ENCODE measurements at regions not wholly inside any gene's neighbourhood (a gene's known extent, or its start where the extent isn't known, plus 50 kb on each side); places are given as distances from the start of the nearest gene placed in this dataset.

DNA sequence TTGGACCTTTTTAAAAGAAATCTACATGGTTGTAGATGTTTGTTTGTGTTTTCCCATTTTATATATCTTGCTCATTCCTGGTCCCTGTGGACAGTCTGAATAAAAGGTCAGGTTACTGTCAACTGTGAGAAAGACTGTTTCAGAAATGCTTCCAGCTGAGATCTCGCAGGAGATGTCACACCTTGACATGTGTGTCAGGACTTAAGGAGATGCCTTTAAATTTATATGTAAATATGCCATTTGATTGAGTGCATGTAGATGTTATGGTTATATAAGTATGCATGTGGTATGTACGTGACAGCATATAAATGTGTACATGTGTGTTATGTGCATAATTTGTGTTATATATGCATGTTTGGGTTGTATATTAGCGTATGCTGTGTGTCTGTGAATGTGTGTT, 2172.3 kb upstream of the CELF4 start:
- Mint-ChIP-seq H3K9me3 (no peaks in the 10 kb centered on the region), H3K27me3 (ENCODE audit: insufficient read depth) (no peaks in the 10 kb centered on the region), H3K4me3 (no peak overlapping the region), H3K4me1 (no peaks in the 10 kb centered on the region), H3K36me3 (ENCODE audit: low read depth) (no peaks in the 10 kb centered on the region), H3K27ac (no peak overlapping the region)
- TF ChIP-seq, protein P1, sequence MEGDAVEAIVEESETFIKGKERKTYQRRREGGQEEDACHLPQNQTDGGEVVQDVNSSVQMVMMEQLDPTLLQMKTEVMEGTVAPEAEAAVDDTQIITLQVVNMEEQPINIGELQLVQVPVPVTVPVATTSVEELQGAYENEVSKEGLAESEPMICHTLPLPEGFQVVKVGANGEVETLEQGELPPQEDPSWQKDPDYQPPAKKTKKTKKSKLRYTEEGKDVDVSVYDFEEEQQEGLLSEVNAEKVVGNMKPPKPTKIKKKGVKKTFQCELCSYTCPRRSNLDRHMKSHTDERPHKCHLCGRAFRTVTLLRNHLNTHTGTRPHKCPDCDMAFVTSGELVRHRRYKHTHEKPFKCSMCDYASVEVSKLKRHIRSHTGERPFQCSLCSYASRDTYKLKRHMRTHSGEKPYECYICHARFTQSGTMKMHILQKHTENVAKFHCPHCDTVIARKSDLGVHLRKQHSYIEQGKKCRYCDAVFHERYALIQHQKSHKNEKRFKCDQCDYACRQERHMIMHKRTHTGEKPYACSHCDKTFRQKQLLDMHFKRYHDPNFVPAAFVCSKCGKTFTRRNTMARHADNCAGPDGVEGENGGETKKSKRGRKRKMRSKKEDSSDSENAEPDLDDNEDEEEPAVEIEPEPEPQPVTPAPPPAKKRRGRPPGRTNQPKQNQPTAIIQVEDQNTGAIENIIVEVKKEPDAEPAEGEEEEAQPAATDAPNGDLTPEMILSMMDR (conservative IDR thresholded peaks at IDR 0.05) = no peak
- no peaks in the 10 kb centered on the region for H3K36me3 ChIP-seq (ENCODE audit: control insufficient read depth, insufficient read depth, low read length)
- H3K27me3 ChIP-seq (ENCODE audit: control insufficient read depth, insufficient read depth, low read length, poor library complexity, severe bottlenecking) = no peaks in the 10 kb centered on the region
- 93 to 94% methylated on average over 2 to 3 of the region's 3 CpGs for WGBS, 2 experiments (ENCODE audit: insufficient coverage in 1 of 2, insufficient read length in 1 of 2)
- H3K9ac ChIP-seq (ENCODE audit: extremely low read depth, low read length, poor library complexity, severe bottlenecking) = no peak overlapping the region
- H3K4me3 ChIP-seq (ENCODE audit: low read length) = no peak overlapping the region
- H3K9me3 ChIP-seq (ENCODE audit: control insufficient read depth, low read length) = no peaks in the 10 kb centered on the region
- DNase-seq = no peak
- H3K27ac ChIP-seq (ENCODE audit: low read depth, low read length) = no peak overlapping the region
- H3K4me1 ChIP-seq (ENCODE audit: control insufficient read depth, insufficient read depth, low read length) = no peaks in the 10 kb centered on the region

DNA sequence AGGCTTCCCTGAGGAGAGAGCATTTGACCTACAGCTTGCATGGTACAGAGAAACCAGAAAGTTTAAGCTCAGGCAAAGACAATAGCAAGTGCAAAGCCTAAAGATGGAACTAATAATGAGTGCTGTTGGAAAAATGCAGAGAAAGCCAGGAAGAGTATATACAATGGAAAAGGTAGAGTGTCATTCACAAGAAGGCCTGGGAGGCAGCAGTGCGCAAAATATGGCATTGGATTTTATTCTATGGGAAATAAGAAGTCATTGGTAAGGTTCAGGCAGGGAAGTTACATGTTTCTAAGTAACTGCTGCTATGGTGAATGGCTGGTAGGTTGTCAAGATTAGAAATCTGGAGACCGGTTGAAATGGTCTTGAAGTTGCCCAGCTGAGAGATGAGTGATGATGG, 2167.3 kb upstream of the CELF4 start:
- Mint-ChIP-seq H3K27me3 (ENCODE audit: insufficient read depth) (no peaks in the 10 kb centered on the region), H3K36me3 (ENCODE audit: low read depth) (no peaks in the 10 kb centered on the region), H3K4me1 (peaks cover 3% of the 10 kb centered on the region), H3K9me3 (no peaks in the 10 kb centered on the region), H3K27ac (no peak overlapping the region), H3K4me3 (no peak overlapping the region)
- TF ChIP-seq, protein P1 (conservative IDR thresholded peaks at IDR 0.05) = peak; percentile 57
- Histone ChIP-seq H3K27ac (ENCODE audit: low read depth, low read length) (no peak overlapping the region), H3K36me3 (ENCODE audit: control insufficient read depth, insufficient read depth, low read length) (no peaks in the 10 kb centered on the region), H3K9ac (ENCODE audit: extremely low read depth, low read length, poor library complexity, severe bottlenecking) (no peak overlapping the region), H3K4me1 (ENCODE audit: control insufficient read depth, insufficient read depth, low read length) (no peaks in the 10 kb centered on the region), H3K9me3 (ENCODE audit: control insufficient read depth, low read length) (no peaks in the 10 kb centered on the region), H3K27me3 (ENCODE audit: control insufficient read depth, insufficient read depth, low read length, poor library complexity, severe bottlenecking) (no peaks in the 10 kb centered on the region), H3K4me3 (ENCODE audit: low read length) (no peak overlapping the region)
- WGBS, 2 experiments (ENCODE audit: insufficient coverage in 1 of 2, insufficient read length in 1 of 2) = 93 to 95% methylated on average over 2 of the region's 2 CpGs
- peak; percentile 45 for DNase-seq

DNA sequence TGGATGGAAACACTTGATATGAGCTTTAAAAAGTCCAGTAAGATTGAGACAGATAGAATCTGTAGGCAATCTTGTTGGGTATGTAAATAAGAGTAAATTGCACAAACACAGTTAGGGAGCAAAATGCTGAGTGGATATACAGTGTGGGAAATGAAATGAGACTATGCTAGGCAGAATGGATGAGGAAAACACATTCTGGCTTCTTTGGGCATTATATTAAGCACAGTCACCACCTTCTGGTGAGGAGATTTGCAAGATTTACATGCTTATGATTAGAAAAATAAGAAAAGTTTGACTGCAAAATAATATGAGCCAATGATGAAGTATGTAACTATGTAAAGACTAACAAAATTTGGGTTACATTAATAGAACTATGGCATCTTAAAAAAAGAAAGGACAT, 2165.0 kb upstream of the CELF4 start:
- Histone ChIP-seq H3K27me3 (ENCODE audit: control insufficient read depth, insufficient read depth, low read length, poor library complexity, severe bottlenecking) (no peaks in the 10 kb centered on the region), H3K9me3 (ENCODE audit: control insufficient read depth, low read length) (no peaks in the 10 kb centered on the region), H3K36me3 (ENCODE audit: control insufficient read depth, insufficient read depth, low read length) (no peaks in the 10 kb centered on the region), H3K27ac (ENCODE audit: low read depth, low read length) (no peak overlapping the region), H3K9ac (ENCODE audit: extremely low read depth, low read length, poor library complexity, severe bottlenecking) (no peak overlapping the region), H3K4me3 (ENCODE audit: low read length) (no peak overlapping the region), H3K4me1 (ENCODE audit: control insufficient read depth, insufficient read depth, low read length) (peaks cover 5% of the 10 kb centered on the region)
- Mint-ChIP-seq H3K27me3 (ENCODE audit: insufficient read depth) (no peaks in the 10 kb centered on the region), H3K27ac (no peak overlapping the region), H3K9me3 (no peaks in the 10 kb centered on the region), H3K4me1 (peaks cover 6% of the 10 kb centered on the region), H3K36me3 (ENCODE audit: low read depth) (no peaks in the 10 kb centered on the region), H3K4me3 (no peak overlapping the region)
- no peak for DNase-seq
- TF ChIP-seq, protein P1 (conservative IDR thresholded peaks at IDR 0.05) = no peak

All from endodermal cell (in vitro differentiated cells).